C1 segment of cervical spinal cord (tissue), 14 donors: ENCODE measurements at regions not wholly inside any gene's neighbourhood (a gene's known extent, or its start where the extent isn't known, plus 50 kb on each side); places are given as distances from the start of the nearest gene placed in this dataset.

Experiments used
- DNase-seq, 14 donors: peaks; one replicate each; lab custom pipeline; 2025; lab: John Stamatoyannopoulos, UW

- DNase-seq = no peak
These were observed 80.7 kb downstream of the TET3 start for GRCh38 chr2:74065456-74065855.

- no peak for DNase-seq
These were observed 81.1 kb downstream of the BOLA3 start for GRCh38 chr2:74066491-74067203.

- DNase-seq = no peak
These were observed 80.4 kb downstream of the BOLA3 start for GRCh38 chr2:74067221-74067747.

- no peak for DNase-seq
These were observed 76.7 kb downstream of the BOLA3 start for GRCh38 chr2:74070991-74071390.

GRCh38 chr2:74071426-74071825 is 76.3 kb downstream of the BOLA3 start:
- DNase-seq = no peak

GRCh38 chr2:74072565-74072964 is 75.1 kb downstream of the BOLA3 start:
- DNase-seq = no peak

- no peak for DNase-seq
These were observed 73.2 kb downstream of the BOLA3 start for GRCh38 chr2:74074487-74074886.

- DNase-seq = no peak
These were observed 71.6 kb downstream of the BOLA3 start for GRCh38 chr2:74076074-74076470.

GRCh38 chr2:74077636-74078035 is 70.1 kb downstream of the BOLA3 start:
- DNase-seq = peak in 1 of 14 donors; percentile 20

- DNase-seq = no peak
These were observed 69.2 kb downstream of the BOLA3 start for GRCh38 chr2:74078466-74078865.

- peak in 2 of 14 donors; percentile 9 to 26 for DNase-seq
These were observed 68.0 kb downstream of the BOLA3 start for GRCh38 chr2:74079522-74080341.

- DNase-seq = peak in 1 of 14 donors; percentile 13
These were observed 67.4 kb downstream of the BOLA3 start for GRCh38 chr2:74080346-74080745.

- DNase-seq = no peak
These were observed 66.5 kb downstream of the BOLA3 start for GRCh38 chr2:74081030-74081762.

GRCh38 chr2:74081763-74082110 is 66.0 kb downstream of the BOLA3 start:
- DNase-seq = no peak

- DNase-seq = no peak
These were observed 64.0 kb downstream of the BOLA3 start for GRCh38 chr2:74083750-74084149.
